GM12878 (cell line): ENCODE measurements at regions not wholly inside any gene's neighbourhood (a gene's known extent, or its start where the extent isn't known, plus 50 kb on each side); places are given as distances from the start of the nearest gene placed in this dataset.

Experiments
- ATAC-seq: fragments of 200-7000 bp; cut with Tn5 transposase; 3 replicates; pipeline ENCODE4 v1.9.1; 2020; ENCODE audit warnings: mild to moderate bottlenecking, moderate library complexity
- BruUV-seq: library from RNA; stranded (reverse); fragments of 400-500 nt; replicated peaks from 2 replicates; lab custom pipeline; 2021; lab: Mats Ljungman, UMichigan
- CTCF ChIA-PET: fragments of 300-600 bp; sonication (Branson Sonifier 250); formaldehyde crosslinking; extraction: SDS; loops from one replicate; lab custom pipeline; 2021; ENCODE audit warnings: inconsistent platforms; lab: Yijun Ruan, JAX
- POLR2A ChIA-PET: fragments of 350-600 bp; formaldehyde crosslinking; extraction: SDS; loops from one replicate; lab custom pipeline; 2021; ENCODE audit warnings: inconsistent platforms; lab: Charles Lee
- RAD21 ChIA-PET: fragments of 300-600 bp; sonication (Branson Sonifier 250); formaldehyde crosslinking; loops from one replicate; lab custom pipeline; 2023; ENCODE audit warnings: antibody characterized with exemption; ENCODE audit not compliant: unreplicated experiment; lab: Charles Lee
- SMC1A ChIA-PET: fragments of 300-600 bp; sonication (Branson Sonifier 250); formaldehyde crosslinking; loops from one replicate; lab custom pipeline; 2023; ENCODE audit not compliant: unreplicated experiment, uncharacterized antibody; lab: Charles Lee
- DNase-seq: peaks from one replicate; pipeline ENCODE4 v3.0.0-alpha.2; 2011; ENCODE audit warnings: low read depth, low spot score
- FAIRE-seq: peaks from 3 replicates; lab custom pipeline; 2011; peaks lifted over from hg19 to GRCh38; lab: Jason Lieb, UNC
- H2AFZ ChIP-seq: 2 replicates; pipeline ENCODE4 v1.6.0; 2011; ENCODE audit warnings: low read depth, low read length, control low read depth; ENCODE audit not compliant: control insufficient read depth
- H3K27ac ChIP-seq: 2 replicates; pipeline ENCODE4 v1.5.1; 2011; ENCODE audit warnings: control low read depth; ENCODE audit not compliant: control insufficient read depth, insufficient read depth
- H3K27me3 ChIP-seq, 2 experiments: replicated peaks in 1 of 2; 2 replicates each; pipeline versions ENCODE4 v1.6.0 to v1.6.1; 2011; ENCODE audit warnings: low read length in 1 of 2; ENCODE audit not compliant: control insufficient read depth in 2 of 2, insufficient read depth in 2 of 2
- H3K36me3 ChIP-seq, 2 experiments: 2 replicates each; pipeline ENCODE4 v1.5.1; 2011; ENCODE audit warnings: low read length in 1 of 2; ENCODE audit not compliant: control insufficient read depth in 2 of 2, insufficient read depth in 2 of 2
- H3K4me1 ChIP-seq: 2 replicates; pipeline ENCODE4 v1.6.1; 2011; ENCODE audit warnings: mild to moderate bottlenecking, low read length, moderate library complexity, mixed read lengths; ENCODE audit not compliant: control insufficient read depth, insufficient read depth
- H3K4me2 ChIP-seq: 2 replicates; pipeline ENCODE4 v1.6.0; 2011; ENCODE audit warnings: control low read depth; ENCODE audit not compliant: control insufficient read depth, insufficient read depth
- H3K4me3 ChIP-seq: fragments of 200-600 bp; sonication (generic); 2 replicates; pipeline ENCODE4 v1.5.1; 2016
- H3K79me2 ChIP-seq: 2 replicates; pipeline ENCODE4 v1.6.0; 2011; ENCODE audit warnings: low read length; ENCODE audit not compliant: control insufficient read depth, insufficient read depth
- H3K9ac ChIP-seq: 2 replicates; pipeline ENCODE4 v1.8.0; 2011; ENCODE audit warnings: low read length, control low read depth, mixed read lengths; ENCODE audit not compliant: control insufficient read depth, insufficient read depth
- H3K9me3 ChIP-seq: replicated peaks from 3 replicates; pipeline ENCODE4 v1.5.1; 2011; ENCODE audit warnings: mild to moderate bottlenecking, low read length; ENCODE audit not compliant: control insufficient read depth, insufficient read depth
- H4K20me1 ChIP-seq: 2 replicates; pipeline ENCODE4 v1.6.0; 2011; ENCODE audit not compliant: control insufficient read depth, insufficient read depth
- ASH2L ChIP-seq: fragments of 300-600, 200-600 bp; sonication (generic); IDR thresholded peaks from 2 replicates; pipeline ENCODE4 v1.6.1; 2017; ENCODE audit warnings: low read depth, mild to moderate bottlenecking, borderline replicate concordance
- ATF3 ChIP-seq: IDR thresholded peaks from 2 replicates; pipeline ENCODE4 v1.6.1; 2011; ENCODE audit warnings: low read depth, mild to moderate bottlenecking, low read length, moderate library complexity, borderline replicate concordance; ENCODE audit errors: extremely low read depth
- CBFB ChIP-seq: IDR thresholded peaks from 2 replicates; pipeline ENCODE4 v1.6.1; 2016; ENCODE audit warnings: antibody characterized with exemption, low read depth
- CHD2 ChIP-seq: IDR thresholded peaks from 2 replicates; pipeline ENCODE4 v1.6.1; 2011; ENCODE audit warnings: low read depth, low read length, improper control_type of control experiment, borderline replicate concordance
- GATAD2B ChIP-seq: fragments of 450-650 bp; conservative IDR thresholded peaks from 2 replicates; pipeline ENCODE4 v1.6.1; 2017; ENCODE audit warnings: low read depth, mild to moderate bottlenecking, moderate library complexity
- KAT2A ChIP-seq: conservative IDR thresholded peaks from 2 replicates; pipeline ENCODE4 v1.6.1; 2011; ENCODE audit warnings: low read depth, low read length; ENCODE audit not compliant: control insufficient read depth
- MTA2 ChIP-seq: fragments of 450-650 bp; IDR thresholded peaks from 2 replicates; pipeline ENCODE4 v1.6.1; 2016; ENCODE audit warnings: low read depth, mild to moderate bottlenecking, moderate library complexity
- RELA ChIP-seq: fragments of 450-650 bp; IDR thresholded peaks from 2 replicates; pipeline ENCODE4 v1.8.0; 2014; ENCODE audit warnings: borderline replicate concordance; ENCODE audit not compliant: partially characterized antibody
- SREBF2 ChIP-seq: IDR thresholded peaks from 2 replicates; pipeline ENCODE4 v1.6.1; 2012; ENCODE audit warnings: mild to moderate bottlenecking, low read length
- USF2 ChIP-seq: IDR thresholded peaks from 2 replicates; pipeline ENCODE4 v1.6.1; 2011; ENCODE audit warnings: low read depth, low read length, improper control_type of control experiment, borderline replicate concordance
- ZBTB33 ChIP-seq: fragments of 450-650 bp; IDR thresholded peaks from 2 replicates; pipeline ENCODE4 v1.6.1; 2017; ENCODE audit warnings: mild to moderate bottlenecking
- WGBS: methylation state at CpG from one replicate; pipeline ENCODE4 v1.1.6; 2016; ENCODE audit warnings: low lambda C conversion rate; ENCODE audit not compliant: insufficient replicate concordance, insufficient coverage; ENCODE audit errors: missing lambda C conversion rate; 5-methylcytosine and 5-hydroxymethylcytosine counted together
- in situ Hi-C: fragments of 300-500 bp; cut with MboI; formaldehyde crosslinking; loops from 9 replicates; pipeline ENCODE4 v1.14.3; 2018; ENCODE audit warnings: mixed read lengths
- intact Hi-C: fragments of 100-400 bp; cut with micrococcal nuclease; formaldehyde crosslinking; loops from one replicate; pipeline ENCODE4 v1.14.2; 2022; ENCODE audit not compliant: unreplicated experiment

GRCh38 chr12:60947533-60947932 lies 1312.7 kb upstream of the USP15 start:
- in situ Hi-C loops (no loop called here), intact Hi-C loops (no loop called here)
- ChIA-PET SMC1A (no interaction called here), RAD21 (interaction anchor here (0.5 kb wide), 1 partner anchor 97 kb away, joined by 3 read pairs; no protein-coding TSS in a partner anchor), CTCF (no interaction called here), POLR2A (no interaction called here)
- Histone ChIP-seq H3K27ac (no peak overlapping the region), H3K4me2 (no peak overlapping the region), H3K4me3 (no peak overlapping the region), H3K9me3 (no peaks in the 10 kb centered on the region), H3K4me1 (no peaks in the 10 kb centered on the region), H3K36me3 (no peaks in the 10 kb centered on the region), H3K9ac (no peak overlapping the region), H2AFZ (no peak overlapping the region), H4K20me1 (no peaks in the 10 kb centered on the region), H3K79me2 (no peaks in the 10 kb centered on the region), H3K27me3 (no peaks in the 10 kb centered on the region)
- ATAC-seq (no peak), DNase-seq (no peak), FAIRE-seq (no peak)
- TF ChIP-seq ATF3: no peak
- no TSS peak for BruUV-seq
- WGBS: 49% methylated on average over 2 of the region's 2 CpGs

- CTCF ChIA-PET: interaction anchor here (0.7 kb wide), 1 partner anchor 14 kb away, joined by 3 read pairs; no protein-coding TSS in a partner anchor
- Histone ChIP-seq H3K4me1 (no peaks in the 10 kb centered on the region), H2AFZ (no peak overlapping the region), H3K4me2 (no peak overlapping the region), H3K4me3 (no peak overlapping the region), H3K27ac (no peak overlapping the region), H3K36me3 (no peaks in the 10 kb centered on the region), H3K9ac (no peak overlapping the region), H3K27me3 (no peaks in the 10 kb centered on the region), H4K20me1 (no peaks in the 10 kb centered on the region), H3K9me3 (no peaks in the 10 kb centered on the region), H3K79me2 (no peaks in the 10 kb centered on the region)
- SMC1A ChIA-PET: interaction anchor here (1.0 kb wide), 1 partner anchor 14 kb away, joined by 3 read pairs; no protein-coding TSS in a partner anchor
- DNase-seq (no peak), FAIRE-seq (no peak), ATAC-seq (peak; percentile 63)
- in situ Hi-C loops (no loop called here), intact Hi-C loops (no loop called here)
- POLR2A ChIA-PET: no interaction called here
- no TSS peak for BruUV-seq
- TF ChIP-seq RELA: no peak
- TF ChIP-seq CHD2: no peak
- no peak for TF ChIP-seq USF2
- no peak for TF ChIP-seq MTA2
- no peak for TF ChIP-seq SREBF2
- TF ChIP-seq ZBTB33: no peak
- TF ChIP-seq KAT2A: no peak
- no peak for TF ChIP-seq ASH2L
- TF ChIP-seq CBFB: no peak
- no peak for TF ChIP-seq GATAD2B
- RAD21 ChIA-PET: no interaction called here
Measured at GRCh38 chr12:60967128-60967527, 1293.1 kb upstream of the USP15 start.
